ENCODE measurements at regions not wholly inside any gene's neighbourhood (a gene's known extent, or its start where the extent isn't known, plus 50 kb on each side); places are given as distances from the start of the nearest gene placed in this dataset.

DNA sequence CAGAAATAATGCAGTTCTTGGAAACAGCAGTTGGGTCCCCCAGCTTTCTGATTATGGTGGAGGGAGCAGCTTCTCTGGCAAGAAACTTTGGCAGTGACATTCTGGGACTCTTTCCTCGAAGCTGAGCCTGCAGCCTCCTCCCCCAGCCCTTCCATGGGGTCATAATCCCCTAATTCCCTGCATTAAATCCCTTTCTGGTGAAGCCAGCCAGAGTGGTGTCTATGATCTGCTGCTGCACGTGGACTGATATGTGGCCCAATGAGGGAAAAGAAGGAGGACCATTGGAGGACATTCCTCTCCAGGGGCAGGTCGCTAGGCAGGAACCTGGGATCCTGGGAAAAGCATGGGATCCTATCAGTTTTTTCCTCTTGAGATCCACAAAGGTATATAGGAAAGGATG is 470.5 kb downstream of the RPS24 start:
- Histone ChIP-seq H3K27me3 (ENCODE audit: low read depth) (peaks cover 5% of the 10 kb centered on the region), H3K36me3 (no peaks in the 10 kb centered on the region), H3K4me1 (no peaks in the 10 kb centered on the region), H3K4me3 (no peak overlapping the region), H3K9me3 (replicated peaks) (no peaks in the 10 kb centered on the region), H3K27ac (replicated peaks) (no peak overlapping the region)
- intact Hi-C loops (cut with micrococcal nuclease) = no loop called here
- no peak for DNase-seq
- TF ChIP-seq, protein P1, sequence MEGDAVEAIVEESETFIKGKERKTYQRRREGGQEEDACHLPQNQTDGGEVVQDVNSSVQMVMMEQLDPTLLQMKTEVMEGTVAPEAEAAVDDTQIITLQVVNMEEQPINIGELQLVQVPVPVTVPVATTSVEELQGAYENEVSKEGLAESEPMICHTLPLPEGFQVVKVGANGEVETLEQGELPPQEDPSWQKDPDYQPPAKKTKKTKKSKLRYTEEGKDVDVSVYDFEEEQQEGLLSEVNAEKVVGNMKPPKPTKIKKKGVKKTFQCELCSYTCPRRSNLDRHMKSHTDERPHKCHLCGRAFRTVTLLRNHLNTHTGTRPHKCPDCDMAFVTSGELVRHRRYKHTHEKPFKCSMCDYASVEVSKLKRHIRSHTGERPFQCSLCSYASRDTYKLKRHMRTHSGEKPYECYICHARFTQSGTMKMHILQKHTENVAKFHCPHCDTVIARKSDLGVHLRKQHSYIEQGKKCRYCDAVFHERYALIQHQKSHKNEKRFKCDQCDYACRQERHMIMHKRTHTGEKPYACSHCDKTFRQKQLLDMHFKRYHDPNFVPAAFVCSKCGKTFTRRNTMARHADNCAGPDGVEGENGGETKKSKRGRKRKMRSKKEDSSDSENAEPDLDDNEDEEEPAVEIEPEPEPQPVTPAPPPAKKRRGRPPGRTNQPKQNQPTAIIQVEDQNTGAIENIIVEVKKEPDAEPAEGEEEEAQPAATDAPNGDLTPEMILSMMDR (IDR thresholded peaks at IDR 0.05; ENCODE audit: borderline replicate concordance) = no peak

DNA sequence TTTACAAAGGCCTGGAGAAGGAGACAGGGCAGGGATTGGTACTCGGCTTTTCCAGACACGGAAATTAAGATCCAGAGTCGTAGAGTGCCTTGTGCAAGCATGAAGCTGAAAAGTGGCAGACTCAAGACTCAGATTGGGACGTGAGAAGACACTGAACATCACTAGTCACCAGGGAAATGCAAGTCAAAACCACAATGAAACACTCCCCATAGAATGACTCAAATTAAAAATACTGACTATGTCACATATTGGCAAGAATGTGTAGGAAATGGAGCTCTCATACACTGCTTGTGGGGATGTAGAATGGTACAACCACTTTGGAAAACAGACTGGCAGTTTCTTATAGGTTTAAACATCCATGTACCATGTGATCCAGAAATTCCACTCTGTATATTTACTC is 472.0 kb downstream of the RPS24 start:
- Histone ChIP-seq H3K4me1 (no peaks in the 10 kb centered on the region), H3K4me3 (no peak overlapping the region), H3K27me3 (ENCODE audit: low read depth) (peaks cover 5% of the 10 kb centered on the region), H3K27ac (replicated peaks) (no peak overlapping the region), H3K36me3 (no peaks in the 10 kb centered on the region), H3K9me3 (replicated peaks) (no peaks in the 10 kb centered on the region)
- intact Hi-C loops (cut with micrococcal nuclease) = no loop called here
- no peak for DNase-seq
- TF ChIP-seq, protein P1 (IDR thresholded peaks at IDR 0.05; ENCODE audit: borderline replicate concordance) = no peak

DNA sequence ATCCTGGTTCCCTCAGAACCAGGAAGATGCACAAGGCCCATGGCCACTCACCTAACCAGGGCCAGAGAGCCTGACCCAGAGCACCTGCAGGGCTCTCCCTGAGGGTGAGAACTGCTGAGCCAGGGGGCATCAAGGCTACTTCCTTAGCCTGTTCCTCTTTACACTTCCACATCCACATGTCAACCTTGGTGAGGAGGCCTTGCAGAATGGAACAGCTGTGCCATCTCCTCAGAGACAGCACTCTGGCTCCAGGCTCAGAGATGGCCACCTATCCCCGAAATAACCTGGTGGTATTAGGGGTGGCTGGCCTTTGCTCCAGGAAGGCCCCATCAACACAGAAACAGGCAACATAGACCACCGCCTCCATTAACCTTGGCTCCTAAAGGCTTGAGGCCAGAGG is 473.0 kb downstream of the RPS24 start:
- Histone ChIP-seq H3K9me3 (replicated peaks) (no peaks in the 10 kb centered on the region), H3K27ac (replicated peaks) (no peak overlapping the region), H3K27me3 (ENCODE audit: low read depth) (peaks cover 5% of the 10 kb centered on the region), H3K4me1 (peaks cover 1% of the 10 kb centered on the region), H3K4me3 (no peak overlapping the region), H3K36me3 (no peaks in the 10 kb centered on the region)
- intact Hi-C loops (cut with micrococcal nuclease) = no loop called here
- DNase-seq = no peak
- TF ChIP-seq, protein P1 (IDR thresholded peaks at IDR 0.05; ENCODE audit: borderline replicate concordance) = no peak

DNA sequence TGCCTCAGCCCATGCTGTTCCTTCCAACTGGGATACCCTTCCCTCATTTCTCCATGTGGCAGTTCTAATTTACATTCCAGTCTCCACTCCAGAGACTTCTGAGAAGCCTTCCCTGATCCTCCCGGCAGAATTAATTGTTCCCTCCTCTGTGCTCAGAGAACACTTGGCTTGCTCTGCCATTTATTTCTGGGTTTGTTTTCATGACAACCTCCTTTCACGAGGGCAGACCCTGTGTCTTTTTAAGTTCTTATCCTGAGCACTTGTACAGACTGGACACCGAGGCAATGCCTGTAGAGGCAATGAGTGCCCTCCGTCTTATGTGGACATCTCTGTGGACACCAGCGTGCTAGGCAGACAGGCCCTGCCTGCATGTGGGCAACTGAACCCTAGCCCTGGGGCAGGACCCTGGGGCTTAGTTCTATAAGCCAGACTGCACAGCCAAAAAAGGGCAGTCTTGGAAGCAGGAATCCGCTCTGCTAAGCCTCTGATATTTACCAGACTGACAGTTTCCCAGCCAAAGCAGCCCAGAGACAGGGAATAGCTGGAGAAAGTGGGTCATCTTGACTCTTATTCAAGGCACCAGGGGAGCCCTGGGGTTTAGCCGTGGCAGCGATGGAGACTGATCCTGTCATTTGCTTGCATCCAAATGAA is 474.0 kb downstream of the RPS24 start:
- Histone ChIP-seq H3K4me3 (no peak overlapping the region), H3K4me1 (peaks cover 6% of the 10 kb centered on the region), H3K27ac (replicated peaks) (no peak overlapping the region), H3K9me3 (replicated peaks) (no peaks in the 10 kb centered on the region), H3K36me3 (no peaks in the 10 kb centered on the region), H3K27me3 (ENCODE audit: low read depth) (peaks cover 5% of the 10 kb centered on the region)
- TF ChIP-seq, protein P1 (IDR thresholded peaks at IDR 0.05; ENCODE audit: borderline replicate concordance) = no peak
- intact Hi-C loops (cut with micrococcal nuclease) = no loop called here
- DNase-seq = no peak

DNA sequence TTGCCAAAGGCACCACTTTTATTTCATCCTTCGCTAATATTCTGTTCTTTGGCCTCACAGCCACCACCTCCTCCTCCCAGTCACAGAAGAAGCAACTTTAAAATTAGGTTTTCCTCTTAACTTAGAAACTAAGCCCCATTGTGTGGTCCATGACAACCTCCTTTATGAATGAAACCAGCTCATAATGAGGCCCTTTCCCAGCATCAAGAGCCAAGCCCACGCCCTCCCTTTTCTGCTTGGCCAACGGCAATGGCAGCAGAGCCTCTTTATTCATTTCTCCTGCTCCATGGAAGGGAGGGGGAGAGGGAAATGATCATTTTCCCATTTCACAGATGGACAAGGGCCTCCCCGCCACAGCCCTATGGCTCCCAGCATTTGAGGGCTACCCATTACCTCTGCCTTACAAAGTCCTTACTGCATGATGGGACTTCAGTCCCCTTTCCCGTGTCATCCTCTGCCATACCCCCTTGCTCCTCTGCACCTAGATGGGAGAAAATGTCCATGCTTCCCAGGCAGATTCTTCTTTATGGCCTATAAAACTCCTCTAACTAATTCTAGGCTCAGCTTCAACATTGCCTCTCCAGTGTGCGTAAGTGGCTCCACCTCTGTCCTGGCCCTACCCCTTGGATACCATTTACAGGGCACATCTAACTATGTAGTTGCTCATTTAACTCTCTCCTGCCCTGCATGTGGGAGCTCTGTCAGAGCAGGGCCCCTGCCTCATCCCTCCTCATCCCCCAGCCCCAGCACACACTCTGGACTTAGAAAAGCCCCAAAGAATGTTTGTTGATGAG is 475.5 kb downstream of the RPS24 start:
- intact Hi-C loops (cut with micrococcal nuclease) = no loop called here
- TF ChIP-seq, protein P1 (IDR thresholded peaks at IDR 0.05; ENCODE audit: borderline replicate concordance) = no peak
- Histone ChIP-seq H3K27me3 (ENCODE audit: low read depth) (peaks cover 5% of the 10 kb centered on the region), H3K27ac (replicated peaks) (no peak overlapping the region), H3K9me3 (replicated peaks) (no peaks in the 10 kb centered on the region), H3K4me1 (peaks cover 6% of the 10 kb centered on the region), H3K4me3 (no peak overlapping the region), H3K36me3 (no peaks in the 10 kb centered on the region)
- no peak for DNase-seq
